Neural crest cell (in vitro differentiated cells): ENCODE measurements at regions not wholly inside any gene's neighbourhood (a gene's known extent, or its start where the extent isn't known, plus 50 kb on each side); places are given as distances from the start of the nearest gene placed in this dataset.
A peak's percentile ranks its signal among the peaks of the same experiment; 100 is the strongest.

ENCODE experiments used
- DNase-seq: peaks from one replicate; pipeline ENCODE4 v3.0.0; 2021; ENCODE audit warnings: low read depth, mixed read lengths, low spot score
- H3K27ac Mint-ChIP-seq: one replicate; pipeline ENCODE4 v1.8.0; 2021; ENCODE audit warnings: mild to moderate bottlenecking, mixed read lengths; ENCODE audit not compliant: unreplicated experiment
- H3K27me3 Mint-ChIP-seq: 2 replicates; pipeline ENCODE4 v1.8.0; 2021; ENCODE audit warnings: low read depth, mild to moderate bottlenecking, mixed read lengths
- H3K36me3 Mint-ChIP-seq: 2 replicates; pipeline ENCODE4 v1.8.0; 2021; ENCODE audit warnings: low read depth, mild to moderate bottlenecking, mixed read lengths
- H3K4me1 Mint-ChIP-seq: 2 replicates; pipeline ENCODE4 v1.8.0; 2021; ENCODE audit warnings: mixed read lengths
- H3K4me3 Mint-ChIP-seq: one replicate; pipeline ENCODE4 v1.8.0; 2021; ENCODE audit warnings: mild to moderate bottlenecking, mixed read lengths
- H3K9me3 Mint-ChIP-seq: 2 replicates; pipeline ENCODE4 v1.8.0; 2021; ENCODE audit warnings: mixed read lengths
- CTCF ChIP-seq: fragments of 200-600 bp; sonication (generic); conservative IDR thresholded peaks from 2 replicates; pipeline ENCODE4 v1.5.0; 2021; ENCODE audit warnings: antibody characterized with exemption, mild to moderate bottlenecking

- TF ChIP-seq CTCF = no peak
- Mint-ChIP-seq H3K9me3 (peaks cover 6% of the 10 kb centered on the region), H3K36me3 (peaks cover 6% of the 10 kb centered on the region), H3K4me1 (peaks cover 20% of the 10 kb centered on the region), H3K27me3 (peaks cover 2% of the 10 kb centered on the region), H3K27ac (no peak overlapping the region), H3K4me3 (no peak overlapping the region)
- no peak for DNase-seq
Measured at GRCh38 chr5:31137676-31138075, 55.8 kb upstream of the CDH6 start.

GRCh38 chr5:31135542-31135941, 57.9 kb upstream of the CDH6 start:
- peaks cover 6% of the 10 kb centered on the region for H3K36me3 Mint-ChIP-seq
- H3K4me1 Mint-ChIP-seq = peaks cover 34% of the 10 kb centered on the region
- H3K9me3 Mint-ChIP-seq = peaks cover 6% of the 10 kb centered on the region
- H3K4me3 Mint-ChIP-seq = no peak overlapping the region
- no peak for DNase-seq
- no peak overlapping the region for H3K27ac Mint-ChIP-seq
- TF ChIP-seq CTCF = no peak
- H3K27me3 Mint-ChIP-seq = no peaks in the 10 kb centered on the region

GRCh38 chr5:31133488-31133887, 60.0 kb upstream of the CDH6 start:
- peaks cover 6% of the 10 kb centered on the region for H3K9me3 Mint-ChIP-seq
- H3K27ac Mint-ChIP-seq = peak overlapping the region; percentile 24
- H3K4me3 Mint-ChIP-seq = no peak overlapping the region
- DNase-seq = no peak
- peaks cover 42% of the 10 kb centered on the region for H3K4me1 Mint-ChIP-seq
- H3K36me3 Mint-ChIP-seq = peaks cover 13% of the 10 kb centered on the region
- no peak for TF ChIP-seq CTCF
- H3K27me3 Mint-ChIP-seq = no peaks in the 10 kb centered on the region

GRCh38 chr5:31131381-31131891, 62.0 kb upstream of the CDH6 start:
- Mint-ChIP-seq H3K4me3 (no peak overlapping the region), H3K4me1 (peaks cover 38% of the 10 kb centered on the region), H3K27ac (no peak overlapping the region), H3K36me3 (peaks cover 18% of the 10 kb centered on the region), H3K27me3 (no peaks in the 10 kb centered on the region), H3K9me3 (peaks cover 13% of the 10 kb centered on the region)
- TF ChIP-seq CTCF = no peak
- no peak for DNase-seq

- Mint-ChIP-seq H3K4me1 (peaks cover 38% of the 10 kb centered on the region), H3K4me3 (no peak overlapping the region), H3K36me3 (peaks cover 18% of the 10 kb centered on the region), H3K27ac (peak overlapping the region; percentile 30), H3K9me3 (peaks cover 13% of the 10 kb centered on the region), H3K27me3 (no peaks in the 10 kb centered on the region)
- no peak for DNase-seq
- TF ChIP-seq CTCF = no peak
Measured at GRCh38 chr5:31130676-31131075, 62.8 kb upstream of the CDH6 start.
